NAMALWA (cell line): ENCODE measurements at regions not wholly inside any gene's neighbourhood (a gene's known extent, or its start where the extent isn't known, plus 50 kb on each side); places are given as distances from the start of the nearest gene placed in this dataset.

Experiments
- DNase-seq: peaks from one replicate; pipeline ENCODE4 v3.0.0-alpha.2; 2015; ENCODE audit warnings: low spot score

- no peak for DNase-seq
These were observed 113.8 kb upstream of the ANKRD55 start for GRCh38 chr5:56346741-56347535.

GRCh38 chr5:56346044-56346710 is 113.0 kb upstream of the ANKRD55 start:
- no peak for DNase-seq

GRCh38 chr5:56345352-56345751 is 112.2 kb upstream of the ANKRD55 start:
- DNase-seq: no peak

GRCh38 chr5:56344594-56344993 is 111.5 kb upstream of the ANKRD55 start:
- peak; percentile 1 for DNase-seq

GRCh38 chr5:56343988-56344387 is 110.9 kb upstream of the ANKRD55 start:
- DNase-seq: no peak

- no peak for DNase-seq
These were observed 109.5 kb upstream of the ANKRD55 start for GRCh38 chr5:56342616-56343015.

GRCh38 chr5:56340196-56340980 is 107.3 kb upstream of the ANKRD55 start:
- DNase-seq: no peak

GRCh38 chr5:56339732-56340131 is 106.6 kb upstream of the ANKRD55 start:
- no peak for DNase-seq

- no peak for DNase-seq
These were observed 104.7 kb upstream of the ANKRD55 start for GRCh38 chr5:56337715-56338319.

- no peak for DNase-seq
These were observed 102.1 kb upstream of the ANKRD55 start for GRCh38 chr5:56335212-56335611.

- no peak for DNase-seq
These were observed 97.7 kb upstream of the ANKRD55 start for GRCh38 chr5:56330806-56331205.

- no peak for DNase-seq
These were observed 97.0 kb upstream of the ANKRD55 start for GRCh38 chr5:56330167-56330566.

- DNase-seq: no peak
These were observed 96.5 kb upstream of the ANKRD55 start for GRCh38 chr5:56329652-56330051.

GRCh38 chr5:56328753-56329560 is 95.8 kb upstream of the ANKRD55 start:
- no peak for DNase-seq

- DNase-seq: no peak
These were observed 94.7 kb upstream of the ANKRD55 start for GRCh38 chr5:56327809-56328208.

GRCh38 chr5:56326770-56327169 is 93.6 kb upstream of the ANKRD55 start:
- DNase-seq: no peak

- no peak for DNase-seq
These were observed 93.0 kb upstream of the ANKRD55 start for GRCh38 chr5:56326116-56326515.

GRCh38 chr5:56325039-56325438 is 91.9 kb upstream of the ANKRD55 start:
- DNase-seq: no peak

- no peak for DNase-seq
These were observed 90.4 kb upstream of the ANKRD55 start for GRCh38 chr5:56323505-56323904.

GRCh38 chr5:56322592-56322991 is 89.5 kb upstream of the ANKRD55 start:
- DNase-seq: no peak

- no peak for DNase-seq
These were observed 88.2 kb upstream of the ANKRD55 start for GRCh38 chr5:56321236-56321881.
